Heart right ventricle (tissue), 16 donors: ENCODE measurements at regions not wholly inside any gene's neighbourhood (a gene's known extent, or its start where the extent isn't known, plus 50 kb on each side); places are given as distances from the start of the nearest gene placed in this dataset.

Experiments
- ATAC-seq, 8 donors: fragments of 200-7000 bp; cut with Tn5 transposase; one replicate each; pipeline ENCODE4 v1.9.1; 2020; ENCODE audit warnings: mild to moderate bottlenecking in 8 of 8, moderate library complexity in 8 of 8, moderate number of reproducible peaks in 1 of 8
- DNase-seq, 2 donors: peaks; one replicate each; pipeline ENCODE4 v3.0.0-alpha.2; 2020
- H3K27ac ChIP-seq, 10 donors: fragments of 200-600 bp; sonication (generic) in 2 of 10; one replicate each; pipeline versions ENCODE4 v1.5.0 to v1.8.0; 2020 to 2022; ENCODE audit warnings: mild to moderate bottlenecking in 3 of 10
- H3K27me3 ChIP-seq, 7 donors: fragments of 200-600 bp; one replicate each; pipeline ENCODE4 v1.8.0; 2021 to 2022; ENCODE audit warnings: mild to moderate bottlenecking in 2 of 7
- H3K36me3 ChIP-seq, 9 donors: fragments of 200-600 bp; sonication (generic) in 1 of 9; one replicate each; pipeline versions ENCODE4 v1.5.0 to v1.8.0; 2020 to 2022; ENCODE audit warnings: mild to moderate bottlenecking in 2 of 9
- H3K4me1 ChIP-seq, 9 donors: fragments of 200-600 bp; sonication (generic) in 1 of 9; one replicate each; pipeline versions ENCODE4 v1.5.0 to v1.8.0; 2020 to 2022; ENCODE audit warnings: mild to moderate bottlenecking in 4 of 9
- H3K4me3 ChIP-seq, 10 donors: fragments of 200-600 bp; sonication (generic) in 2 of 10; one replicate each; pipeline versions ENCODE4 v1.5.0 to v1.8.0; 2020 to 2022; ENCODE audit warnings: mild to moderate bottlenecking in 7 of 10, moderate library complexity in 2 of 10
- H3K9me3 ChIP-seq, 11 donors: fragments of 200-600 bp in 10 of 11; sonication (generic) in 2 of 11; one replicate each; pipeline versions ENCODE4 v1.5.0 to v1.8.0; 2013 to 2022; ENCODE audit warnings: mild to moderate bottlenecking in 2 of 11, control low read depth in 1 of 11, moderate library complexity in 1 of 11
- CTCF ChIP-seq, 9 donors: fragments of 200-600 bp; sonication (generic) in 2 of 9; IDR thresholded peaks; one replicate each; pipeline versions ENCODE4 v1.5.0 to v1.8.0; 2021 to 2022; ENCODE audit warnings: antibody characterized with exemption in 9 of 9, mild to moderate bottlenecking in 5 of 9, moderate library complexity in 1 of 9
- WGBS, 2 donors: extraction: QIAGEN DNeasy Blood & Tissue Kit; methylation state at CpG; one replicate each; pipeline ENCODE4 v1.1.7; 2013; ENCODE audit warnings: inconsistent platforms in 1 of 2; 5-methylcytosine and 5-hydroxymethylcytosine counted together
- intact Hi-C, 10 donors: fragments of 100-400 bp; cut with DNase I; formaldehyde crosslinking; loops; one replicate each; pipeline versions ENCODE4 v1.11.1 to v1.14.2; 2022
- donor health status: Arrhythmogenic right ventricular cardiomyopathy.
- donor health status: ischemic (EF 13 %, LVEDD 7.1; RV severe dilation, severe dysfunction).
- donor health status: healthy with polysubstance abuse.
- donor health status: DM: no; HTN: yes; CAD: no.
- donor health status: DM: no; HTN: no; CAD: no.
- donor health status: ischemic (EF 25% LVEDD 6.9; RV normal size, moderate dysfunction).
- donor health status: ischemic (EF 25% LVEDD 5.7; RV mildly dilated, moderate dysfunction).
- donor health status: healthy.
- donor health status: DM: yes; HTN: yes; CAD: no.
- donor health status: Ischemic cardiomyopathy.
- donor health status: ischemic (EF 35%, LVEDD 5.7; RV mildly dilated, moderate dysfunction).
- donor health status: nonischemic (EF 11% LVEDD 7.7; RV severe dilation, severe dysfunction).
- donor health status: DM: yes; HTN: yes; CAD: no.
- donor health status: PGD.
- donor health status: ischemic (EF 29% LVEDD 5.4; RV normal size, mild dysfunction).
- donor health status: nonischemic (EF 23%, LVEDD 6.1; RV moderate dilation, normal function).

GRCh38 chr1:181406989-181407388 is 76.3 kb upstream of the CACNA1E start:
- Histone ChIP-seq H3K9me3 (no peaks in the 10 kb centered on the region), H3K4me1 (no peaks in the 10 kb centered on the region), H3K27ac (no peak overlapping the region), H3K36me3 (no peaks in the 10 kb centered on the region), H3K27me3 (peaks cover 0 to 16% (median 0%) of the 10 kb centered on the region in 7 donors), H3K4me3 (no peak overlapping the region)
- DNase-seq (no peak), ATAC-seq (no peak)
- intact Hi-C loops: no loop called here
- no peak for TF ChIP-seq CTCF (IDR thresholded peaks at IDR 0.05)
- WGBS, 2 donors: 98% methylated on average over 2 of the region's 2 CpGs

GRCh38 chr1:181409981-181410380 is 73.3 kb upstream of the CACNA1E start:
- intact Hi-C loops: no loop called here
- no peak for DNase-seq
- Histone ChIP-seq H3K36me3 (no peaks in the 10 kb centered on the region), H3K4me1 (no peaks in the 10 kb centered on the region), H3K27me3 (peaks cover 0 to 16% (median 0%) of the 10 kb centered on the region in 7 donors), H3K9me3 (no peaks in the 10 kb centered on the region), H3K27ac (no peak overlapping the region), H3K4me3 (no peak overlapping the region)
- WGBS, 2 donors: 72% methylated on average over 7 of the region's 7 CpGs
- ATAC-seq: no peak
- no peak for TF ChIP-seq CTCF (IDR thresholded peaks at IDR 0.05)

GRCh38 chr1:181412746-181413145 is 70.6 kb upstream of the CACNA1E start:
- Histone ChIP-seq H3K4me1 (no peaks in the 10 kb centered on the region), H3K27ac (no peak overlapping the region), H3K9me3 (no peaks in the 10 kb centered on the region), H3K36me3 (no peaks in the 10 kb centered on the region), H3K4me3 (no peak overlapping the region), H3K27me3 (peaks cover 0 to 22% (median 0%) of the 10 kb centered on the region in 7 donors)
- no peak for TF ChIP-seq CTCF (IDR thresholded peaks at IDR 0.05)
- 94 to 96% methylated on average over 9 of the region's 9 CpGs for WGBS, 2 donors
- DNase-seq (no peak), ATAC-seq (no peak)
- intact Hi-C loops: no loop called here

- H3K4me1 ChIP-seq: no peaks in the 10 kb centered on the region
- no peaks in the 10 kb centered on the region for H3K9me3 ChIP-seq
- no peaks in the 10 kb centered on the region for H3K36me3 ChIP-seq
- DNase-seq: no peak
- peaks cover 0 to 20% (median 0%) of the 10 kb centered on the region in 7 donors for H3K27me3 ChIP-seq
- no peak overlapping the region for H3K4me3 ChIP-seq
- ATAC-seq: peak in 1 of 8 donors; percentile 18
- intact Hi-C loops: no loop called here
- H3K27ac ChIP-seq: no peak overlapping the region
- TF ChIP-seq CTCF (IDR thresholded peaks at IDR 0.05): no peak
- WGBS, 2 donors: 94 to 95% methylated on average over 52 to 56 of the region's 56 CpGs
Observed at GRCh38 chr1:181413195-181413815, 70.0 kb upstream of the CACNA1E start.
